H9 (cell line): ENCODE measurements at regions not wholly inside any gene's neighbourhood (a gene's known extent, or its start where the extent isn't known, plus 50 kb on each side); places are given as distances from the start of the nearest gene placed in this dataset.

Experiments used
- DNase-seq: peaks from one replicate; pipeline ENCODE4 v3.0.0-alpha.2; 2017
- H2AFZ ChIP-seq: one replicate; pipeline ENCODE4 v1.6.1; 2013; ENCODE audit warnings: mild to moderate bottlenecking, low read length, control low read depth, moderate library complexity
- H2AK5ac ChIP-seq: 2 replicates; pipeline ENCODE4 v1.6.1; 2013; ENCODE audit warnings: low read length, control low read depth, mixed read lengths; ENCODE audit not compliant: insufficient read length
- H2BK120ac ChIP-seq: one replicate; pipeline ENCODE4 v1.6.1; 2013; ENCODE audit warnings: low read depth, mild to moderate bottlenecking, low read length, control low read depth, inconsistent platforms; ENCODE audit not compliant: poor library complexity, severe bottlenecking
- H2BK12ac ChIP-seq: 2 replicates; pipeline ENCODE4 v1.6.1; 2013; ENCODE audit warnings: low read length, control low read depth, mixed read lengths, low read depth; ENCODE audit not compliant: insufficient read length
- H2BK15ac ChIP-seq: 2 replicates; pipeline ENCODE4 v1.6.1; 2013; ENCODE audit warnings: low read depth, low read length, control low read depth
- H2BK20ac ChIP-seq: one replicate; pipeline ENCODE4 v1.6.1; 2013; ENCODE audit warnings: low read depth, mild to moderate bottlenecking, low read length, control low read depth, inconsistent platforms; ENCODE audit not compliant: poor library complexity, severe bottlenecking
- H2BK5ac ChIP-seq: 2 replicates; pipeline ENCODE4 v1.6.1; 2013; ENCODE audit warnings: low read length, control low read depth, mixed read lengths; ENCODE audit not compliant: insufficient read length
- H3K14ac ChIP-seq: 2 replicates; pipeline ENCODE4 v1.6.1; 2013; ENCODE audit warnings: low read length, control low read depth; ENCODE audit not compliant: insufficient read depth
- H3K18ac ChIP-seq: 2 replicates; pipeline ENCODE4 v1.6.1; 2013; ENCODE audit warnings: low read depth, mild to moderate bottlenecking, mixed read lengths, low read length, control low read depth; ENCODE audit not compliant: insufficient read length
- H3K23ac ChIP-seq: 2 replicates; pipeline ENCODE4 v1.6.1; 2013; ENCODE audit warnings: low read length, control low read depth, mixed read lengths, low read depth; ENCODE audit not compliant: insufficient read length
- H3K23me2 ChIP-seq: 2 replicates; pipeline ENCODE4 v1.6.1; 2013; ENCODE audit warnings: low read depth, mild to moderate bottlenecking, mixed read lengths, low read length, control low read depth; ENCODE audit not compliant: insufficient read length, poor library complexity, severe bottlenecking
- H3K27ac ChIP-seq: 2 replicates; pipeline ENCODE4 v1.5.1; 2013; ENCODE audit warnings: low read length, control low read depth, mixed read lengths, low read depth; ENCODE audit not compliant: insufficient read length
- H3K27me3 ChIP-seq: 2 replicates; pipeline ENCODE4 v1.6.1; 2013; ENCODE audit warnings: low read length, control low read depth, inconsistent platforms; ENCODE audit not compliant: insufficient read depth
- H3K4ac ChIP-seq: 2 replicates; pipeline ENCODE4 v1.6.1; 2013; ENCODE audit warnings: low read depth, mild to moderate bottlenecking, control low read depth, inconsistent platforms, low read length, moderate library complexity
- H3K4me1 ChIP-seq: 2 replicates; pipeline ENCODE4 v1.6.1; 2013; ENCODE audit warnings: low read length, control low read depth, inconsistent platforms; ENCODE audit not compliant: insufficient read depth
- H3K4me2 ChIP-seq: 2 replicates; pipeline ENCODE4 v1.6.1; 2013; ENCODE audit warnings: low read length, control low read depth, mixed read lengths; ENCODE audit not compliant: insufficient read length, insufficient read depth
- H3K56ac ChIP-seq: 2 replicates; pipeline ENCODE4 v1.6.1; 2013; ENCODE audit warnings: low read depth, mild to moderate bottlenecking, mixed read lengths, low read length, control low read depth; ENCODE audit not compliant: insufficient read length
- H3K79me1 ChIP-seq: 2 replicates; pipeline ENCODE4 v1.6.1; 2013; ENCODE audit warnings: low read depth, mild to moderate bottlenecking, moderate library complexity, low read length, control low read depth, inconsistent platforms; ENCODE audit not compliant: insufficient read depth, poor library complexity, severe bottlenecking
- H3K79me2 ChIP-seq: 2 replicates; pipeline ENCODE4 v1.6.1; 2013; ENCODE audit warnings: low read length, control low read depth, inconsistent platforms; ENCODE audit not compliant: insufficient read depth
- H3K9ac ChIP-seq: 2 replicates; pipeline ENCODE4 v1.6.1; 2013; ENCODE audit warnings: low read length, control low read depth, mixed read lengths; ENCODE audit not compliant: insufficient read length; ENCODE audit errors: extremely low read depth
- H3K9me3 ChIP-seq: one replicate; pipeline ENCODE4 v1.6.1; 2013; ENCODE audit warnings: low read depth, low read length, inconsistent platforms; ENCODE audit not compliant: control insufficient read depth
- H3T11ph ChIP-seq: one replicate; pipeline ENCODE4 v1.6.1; 2013; ENCODE audit warnings: mild to moderate bottlenecking, low read length, control low read depth, inconsistent platforms
- H4K20me1 ChIP-seq: one replicate; pipeline ENCODE4 v1.6.1; 2013; ENCODE audit not compliant: control insufficient read depth, insufficient read length, insufficient read depth
- H4K5ac ChIP-seq: 2 replicates; pipeline ENCODE4 v1.6.1; 2013; ENCODE audit warnings: low read depth, mild to moderate bottlenecking, mixed read lengths, low read length, control low read depth; ENCODE audit not compliant: insufficient read length
- H4K8ac ChIP-seq: replicated peaks from 2 replicates; pipeline ENCODE4 v1.6.1; 2013; ENCODE audit warnings: low read length, control low read depth, mixed read lengths, low read depth; ENCODE audit not compliant: insufficient read length
- H4K91ac ChIP-seq: 2 replicates; pipeline ENCODE4 v1.6.1; 2013; ENCODE audit warnings: low read depth, mild to moderate bottlenecking, moderate library complexity, mixed read lengths, low read length, control low read depth; ENCODE audit not compliant: insufficient read length
- H3K27ac Mint-ChIP-seq, 3 experiments: 2 replicates in 2 of 3; 3 replicates in 1 of 3; pipeline ENCODE4 v1.8.0; 2020 to 2021; ENCODE audit warnings: mixed read lengths in 3 of 3, mild to moderate bottlenecking in 1 of 3, moderate library complexity in 1 of 3
- H3K27me3 Mint-ChIP-seq: 2 replicates; pipeline ENCODE4 v1.8.0; 2021; ENCODE audit warnings: low read depth, mild to moderate bottlenecking, moderate library complexity, mixed read lengths
- H3K36me3 Mint-ChIP-seq, 3 experiments: 2 replicates in 2 of 3; 3 replicates in 1 of 3; pipeline ENCODE4 v1.8.0; 2020 to 2021; ENCODE audit warnings: low read depth in 3 of 3, mixed read lengths in 3 of 3; ENCODE audit not compliant: insufficient read depth in 1 of 3
- H3K4me1 Mint-ChIP-seq, 2 experiments: 2 replicates each; pipeline ENCODE4 v1.8.0; 2020; ENCODE audit warnings: mixed read lengths in 2 of 2
- H3K4me3 Mint-ChIP-seq, 2 experiments: 2 replicates in 1 of 2; 3 replicates in 1 of 2; pipeline ENCODE4 v1.8.0; 2020 to 2021; ENCODE audit warnings: mild to moderate bottlenecking in 2 of 2, mixed read lengths in 2 of 2, moderate library complexity in 1 of 2
- H3K9me3 Mint-ChIP-seq, 2 experiments: 2 replicates in 1 of 2; 3 replicates in 1 of 2; pipeline ENCODE4 v1.8.0; 2020; ENCODE audit warnings: mild to moderate bottlenecking in 2 of 2, mixed read lengths in 2 of 2, moderate library complexity in 1 of 2
- CTCF ChIP-seq: fragments of 200-600 bp; sonication (generic); conservative IDR thresholded peaks from 3 replicates; pipeline ENCODE4 v1.8.0; 2021; ENCODE audit warnings: antibody characterized with exemption, mild to moderate bottlenecking
- WGBS: extraction: QIAGEN DNeasy Blood & Tissue Kit; methylation state at CpG from one replicate; pipeline ENCODE4 v1.1.7; 2013; ENCODE audit warnings: missing lambda C conversion rate, low lambda C conversion rate, mixed read lengths; ENCODE audit not compliant: insufficient read length; ENCODE audit errors: extremely low coverage; 5-methylcytosine and 5-hydroxymethylcytosine counted together

GRCh38 chr20:50315586-50316551, 125.2 kb downstream of the CEBPB start:
- Histone ChIP-seq H4K20me1 (no peaks in the 10 kb centered on the region), H2BK120ac (no peak overlapping the region), H3K27ac (no peak overlapping the region), H3K9ac (no peak overlapping the region), H2BK5ac (no peak overlapping the region), H3K79me1 (no peaks in the 10 kb centered on the region), H4K5ac (no peak overlapping the region), H3K56ac (no peak overlapping the region), H3K18ac (no peak overlapping the region), H3K4ac (no peak overlapping the region), H3K14ac (no peak overlapping the region), H2BK20ac (no peak overlapping the region), H2BK12ac (no peak overlapping the region), H3K4me1 (no peaks in the 10 kb centered on the region), H4K91ac (no peak overlapping the region), H4K8ac (no peak overlapping the region), H2BK15ac (no peak overlapping the region), H3K79me2 (no peaks in the 10 kb centered on the region), H3K23me2 (no peaks in the 10 kb centered on the region), H2AK5ac (no peak overlapping the region), H3K9me3 (no peaks in the 10 kb centered on the region), H3K23ac (no peak overlapping the region), H3K4me2 (no peak overlapping the region), H2AFZ (no peak overlapping the region), H3T11ph (no peak overlapping the region), H3K27me3 (no peaks in the 10 kb centered on the region)
- H3K9me3 Mint-ChIP-seq, result no peaks in the 10 kb centered on the region; a peak in 1 of 5 replicates
- H3K27ac Mint-ChIP-seq, result peak overlapping the region in 1 of 3 experiments; percentile 76; a peak in 1 of 7 replicates
- no CpG with 5 or more reads among the region's 7 CpGs for WGBS
- H3K4me1 Mint-ChIP-seq, result peaks cover 10 to 20% of the 10 kb centered on the region in 2 experiments
- H3K27me3 Mint-ChIP-seq, result peaks cover 3% of the 10 kb centered on the region; the same call in 1 of the 2 replicates
- H3K36me3 Mint-ChIP-seq, result no peaks in the 10 kb centered on the region; a peak in 1 of 7 replicates
- H3K4me3 Mint-ChIP-seq, result no peak overlapping the region
- DNase-seq, result no peak
- no peak for TF ChIP-seq CTCF
